GM12891 (cell line): ENCODE measurements at regions not wholly inside any gene's neighbourhood (a gene's known extent, or its start where the extent isn't known, plus 50 kb on each side); places are given as distances from the start of the nearest gene placed in this dataset.

Source experiments
- PAX5 ChIP-seq: IDR thresholded peaks from 2 replicates; pipeline ENCODE4 v1.6.1; 2011; ENCODE audit warnings: low read length, moderate library complexity, mild to moderate bottlenecking; ENCODE audit not compliant: insufficient read depth, severe bottlenecking
- POLR2A ChIP-seq: IDR thresholded peaks from 2 replicates; pipeline ENCODE4 v1.6.1; 2011; ENCODE audit warnings: low read depth, low read length, control low read depth
- POLR2AphosphoS5 ChIP-seq: IDR thresholded peaks from 2 replicates; pipeline ENCODE4 v1.6.1; 2011; ENCODE audit warnings: low read depth, low read length, control low read depth
- SPI1 ChIP-seq: IDR thresholded peaks from 2 replicates; pipeline ENCODE4 v1.6.1; 2011; ENCODE audit warnings: low read depth, low read length, control low read depth
- TAF1 ChIP-seq: IDR thresholded peaks from 2 replicates; pipeline ENCODE4 v1.6.1; 2011; ENCODE audit warnings: low read depth, low read length, control low read depth

DNA sequence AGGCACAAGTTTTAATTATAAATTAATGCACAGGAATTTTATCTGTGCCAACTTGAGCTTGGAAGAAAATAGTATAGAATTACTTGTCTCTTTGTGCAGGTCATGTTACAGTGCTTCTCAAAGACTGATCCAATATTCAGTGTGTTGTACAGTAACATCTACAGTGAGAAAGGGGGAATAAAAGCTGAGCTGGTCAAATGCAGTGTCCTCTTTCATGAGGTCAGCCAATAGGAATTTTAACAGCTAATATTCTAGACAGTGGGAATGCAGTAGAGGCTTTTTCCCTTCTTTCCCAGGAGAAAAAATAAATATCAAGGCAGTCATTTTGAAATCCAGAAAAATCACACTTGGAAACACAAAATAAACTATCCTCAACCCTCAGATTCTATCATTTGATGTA is 95.7 kb upstream of the ITGA1 start:
- TF ChIP-seq POLR2AphosphoS5 (no peak), POLR2A (no peak), PAX5 (no peak), SPI1 (no peak), TAF1 (no peak)
